Sigmoid colon (tissue), 4 donors: ENCODE measurements at regions not wholly inside any gene's neighbourhood (a gene's known extent, or its start where the extent isn't known, plus 50 kb on each side); places are given as distances from the start of the nearest gene placed in this dataset.

Experiments used
- CTCF ChIP-seq, 4 experiments: fragments of 450-650 bp in 3 of 4; fragments of 200-600 bp in 1 of 4; IDR thresholded peaks; one replicate each; pipeline ENCODE4 v1.5.1; 2016 to 2019; ENCODE audit warnings: antibody characterized with exemption in 4 of 4, mild to moderate bottlenecking in 3 of 4, moderate library complexity in 2 of 4
- EP300 ChIP-seq, 4 donors: sonication (generic); formaldehyde crosslinking; IDR thresholded peaks; one replicate each; pipeline ENCODE4 v1.6.1; 2017; ENCODE audit warnings: antibody characterized with exemption in 4 of 4
- POLR2A ChIP-seq, 2 donors: fragments of 450-650 bp; IDR thresholded peaks; one replicate each; pipeline ENCODE4 v1.6.1; 2016; ENCODE audit warnings: antibody characterized with exemption in 2 of 2, mild to moderate bottlenecking in 2 of 2, moderate library complexity in 2 of 2
- POLR2AphosphoS5 ChIP-seq, 4 donors: sonication (generic); formaldehyde crosslinking; IDR thresholded peaks; one replicate each; pipeline ENCODE4 v1.6.1; 2017; ENCODE audit warnings: antibody characterized with exemption in 4 of 4

- no peak for TF ChIP-seq CTCF (IDR thresholded peaks at IDR 0.05)
- no peak for TF ChIP-seq POLR2A (IDR thresholded peaks at IDR 0.05)
- TF ChIP-seq POLR2AphosphoS5 (IDR thresholded peaks at IDR 0.05): no peak
- TF ChIP-seq EP300 (IDR thresholded peaks at IDR 0.05): no peak
These were observed 1202.3 kb downstream of the GALC start for GRCh38 chr14:86790408-86791364.
